NCI-H2227 (cell line): ENCODE measurements at regions not wholly inside any gene's neighbourhood (a gene's known extent, or its start where the extent isn't known, plus 50 kb on each side); places are given as distances from the start of the nearest gene placed in this dataset.
A peak's percentile ranks its signal among the peaks of the same experiment; 100 is the strongest.

ENCODE experiments used
- DNase-seq: peaks from one replicate; lab custom pipeline; 2025; ENCODE audit not compliant: unreplicated experiment; lab: John Stamatoyannopoulos, UW

DNA sequence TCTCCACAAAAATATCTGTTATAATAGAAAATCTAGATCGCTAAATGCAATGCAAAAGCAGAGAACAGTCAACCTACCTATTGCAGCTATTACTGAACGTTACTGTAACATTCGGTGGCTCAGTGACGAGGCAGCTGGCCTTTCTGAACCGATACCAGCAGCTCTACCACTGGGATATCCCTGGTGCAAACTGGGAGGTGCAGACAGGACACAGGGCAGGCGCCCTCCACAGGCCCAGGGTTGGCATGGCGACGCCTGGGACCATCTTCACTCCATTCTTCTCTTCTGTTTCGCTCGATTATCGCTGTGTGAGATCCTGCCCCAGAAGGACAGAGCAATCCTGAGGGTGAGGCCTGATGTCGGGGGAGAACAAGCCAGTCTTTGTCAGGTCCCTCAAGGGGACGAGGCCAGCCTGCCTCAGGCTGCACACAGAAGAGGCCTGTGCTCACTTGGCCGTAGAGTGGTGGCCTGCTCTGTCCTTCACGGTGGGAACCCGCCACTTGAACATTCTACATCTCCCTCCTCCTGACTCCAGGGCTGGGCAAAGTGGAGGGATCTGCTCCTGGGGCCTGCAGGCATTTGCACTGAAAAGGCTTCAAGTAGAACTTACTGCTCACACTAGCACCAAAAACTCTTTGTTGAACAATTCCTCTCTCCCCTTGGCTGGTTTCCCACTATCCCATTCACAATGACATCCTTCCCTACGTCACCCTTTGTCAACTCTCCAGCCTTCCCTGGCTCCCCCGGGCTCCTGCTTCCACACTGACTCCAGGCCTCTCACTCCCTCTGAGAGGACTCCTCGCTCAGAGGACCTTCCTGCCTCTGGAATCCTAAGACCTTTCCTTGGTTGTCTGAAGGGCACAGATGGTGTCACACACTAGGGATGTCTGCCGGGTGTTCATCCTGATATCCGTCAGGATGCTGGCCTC lies 49.7 kb downstream of the CYRIA start:
- DNase-seq: no peak

DNA sequence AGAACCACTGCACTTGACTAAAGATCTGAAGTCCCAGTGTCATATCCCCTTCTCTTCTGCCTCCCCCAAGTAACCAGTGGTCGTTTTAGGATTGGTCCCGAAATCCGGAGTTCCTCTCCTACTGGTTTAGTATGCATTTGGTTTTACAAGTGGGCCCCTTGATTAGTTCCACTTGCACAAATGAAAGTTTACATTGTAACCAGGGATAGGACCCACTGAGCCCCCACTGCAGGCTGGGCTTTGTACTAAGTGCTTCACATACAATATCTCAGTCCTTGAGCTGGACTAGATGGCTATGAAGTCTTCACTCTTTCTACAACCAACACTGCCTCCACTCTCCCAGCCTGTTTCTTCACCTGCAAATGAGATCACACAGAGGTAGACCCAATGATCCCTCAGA lies 50.4 kb downstream of the CYRIA start:
- DNase-seq: no peak

DNA sequence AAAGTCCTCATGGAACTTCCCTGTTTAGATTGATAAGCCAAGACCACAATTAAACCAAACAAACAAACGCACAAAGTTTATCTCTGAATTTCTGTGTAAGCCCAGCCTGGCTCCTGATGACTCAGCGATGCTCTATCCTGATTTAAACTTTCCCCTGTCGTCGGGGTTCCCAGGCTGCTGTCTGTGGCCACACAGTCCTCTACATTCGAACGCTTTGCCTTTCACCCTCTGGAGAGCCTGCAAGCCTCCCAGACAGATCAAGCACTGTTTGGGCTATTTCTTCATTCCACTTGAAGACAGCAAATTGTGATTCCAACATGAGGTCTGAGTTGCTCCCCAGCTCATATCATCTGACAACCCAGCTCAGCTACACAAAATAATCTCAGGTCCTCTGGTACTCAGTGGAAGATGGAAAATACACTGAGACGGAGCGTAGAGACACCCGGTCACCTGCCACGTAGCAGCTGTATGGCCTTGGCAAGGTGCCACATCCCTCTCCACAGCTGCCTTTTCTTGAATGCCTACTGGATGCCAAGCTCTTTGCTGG lies 51.2 kb downstream of the CYRIA start:
- DNase-seq: peak; percentile 16

DNA sequence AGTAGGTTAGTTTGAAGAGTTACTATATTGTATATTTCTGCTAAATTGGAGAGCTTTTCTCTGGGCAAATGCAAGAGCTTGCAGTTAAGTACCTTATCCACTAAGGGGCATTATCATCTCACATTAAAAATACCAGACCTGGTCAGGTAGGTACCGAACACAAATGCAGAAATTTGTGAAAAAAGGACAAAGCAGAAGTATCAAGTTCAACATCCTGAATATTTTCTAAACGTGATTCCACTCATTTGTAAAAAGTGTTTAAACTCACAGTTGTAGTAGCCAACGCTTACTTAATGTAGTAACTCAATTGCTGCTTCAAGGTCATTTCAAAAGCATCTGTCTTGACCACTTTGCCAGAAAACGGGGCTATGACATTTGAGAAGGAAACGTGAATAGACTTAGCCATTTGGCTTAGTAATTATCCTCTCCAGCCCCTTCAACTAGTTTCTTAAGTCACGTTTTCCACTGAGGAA lies 52.1 kb downstream of the CYRIA start:
- DNase-seq: peak; percentile 47

DNA sequence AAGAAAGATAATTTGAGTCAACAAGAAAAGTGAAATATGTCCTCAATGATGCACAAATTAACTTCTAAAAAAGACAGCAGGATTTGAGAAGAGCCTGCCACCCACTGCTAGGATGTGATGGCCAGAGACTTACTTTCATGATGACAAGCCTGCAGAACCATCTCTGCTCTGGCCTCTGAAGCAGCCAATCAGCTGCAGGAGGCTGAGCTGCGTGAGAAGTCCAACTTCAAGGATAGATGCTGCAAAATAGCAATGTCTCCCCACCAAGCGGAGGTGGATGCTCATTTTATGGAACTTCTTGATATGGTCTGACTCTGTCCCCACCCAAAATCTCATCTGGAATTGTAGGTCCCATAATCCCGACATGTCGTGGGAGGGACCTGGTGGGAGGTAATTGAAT lies 53.1 kb downstream of the CYRIA start:
- DNase-seq: no peak

DNA sequence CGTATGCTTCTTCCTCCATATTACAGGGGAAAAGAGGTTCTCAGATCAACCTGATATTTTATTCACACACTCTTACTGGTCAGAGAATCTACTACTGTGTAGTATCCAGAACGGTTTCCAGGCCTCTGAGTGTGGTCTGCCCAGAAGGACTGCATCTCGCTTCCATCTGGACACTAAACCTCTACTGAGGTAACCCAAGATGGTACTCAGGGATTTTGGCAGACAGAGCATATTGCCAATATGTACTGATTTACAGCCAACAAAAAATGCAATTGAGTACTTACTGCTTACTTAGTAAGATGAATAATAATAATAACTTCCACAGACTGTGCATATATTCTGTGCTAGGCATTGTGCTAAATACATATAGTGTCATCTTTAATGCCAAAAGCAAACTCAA lies 55.8 kb downstream of the CYRIA start:
- no peak for DNase-seq

DNA sequence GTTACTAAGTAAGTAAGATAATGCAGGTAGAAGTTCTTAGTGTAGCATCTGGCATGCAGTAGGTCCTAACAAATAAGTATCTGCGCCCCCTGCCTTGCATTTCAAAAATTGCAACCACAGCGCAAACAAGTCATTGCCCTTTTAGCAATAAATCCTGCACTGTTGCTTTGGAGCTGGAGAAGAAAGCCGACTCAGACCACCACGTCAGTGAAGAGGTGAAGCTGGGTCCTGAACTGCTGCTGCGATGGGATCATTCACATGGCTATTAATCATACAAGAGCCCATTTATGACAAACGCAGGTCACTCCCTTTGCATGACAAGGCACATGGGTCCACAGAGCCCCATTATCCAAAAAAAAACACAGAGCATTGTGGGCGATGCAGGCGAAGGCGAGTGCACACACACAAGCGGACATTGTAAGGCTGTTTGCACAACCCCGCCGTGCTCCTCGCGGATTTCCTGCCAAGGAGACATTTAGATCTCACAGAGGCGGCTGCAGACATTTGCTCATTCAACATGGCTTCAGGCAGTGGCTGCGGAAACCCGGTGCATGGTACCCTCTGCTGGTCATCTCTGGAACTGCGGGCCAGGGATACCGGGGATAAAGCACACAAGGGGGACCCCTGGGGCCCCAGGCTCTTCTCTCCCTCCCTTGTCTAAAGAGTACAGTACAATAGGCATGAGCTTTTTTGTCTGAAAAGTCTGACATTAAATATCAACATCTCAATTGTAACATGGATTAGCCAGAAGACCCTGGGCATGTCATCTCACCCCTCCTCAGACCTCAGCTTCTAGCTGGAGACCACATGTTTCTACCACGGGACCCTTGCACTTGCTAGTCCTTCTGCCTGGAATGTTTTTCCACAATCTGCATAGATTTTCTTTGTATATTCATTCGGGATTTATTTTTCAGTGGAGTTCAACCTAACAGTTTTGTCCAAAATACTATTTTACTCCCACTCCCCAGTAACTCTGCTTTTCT lies 56.7 kb downstream of the CYRIA start:
- DNase-seq: peak; percentile 89

DNA sequence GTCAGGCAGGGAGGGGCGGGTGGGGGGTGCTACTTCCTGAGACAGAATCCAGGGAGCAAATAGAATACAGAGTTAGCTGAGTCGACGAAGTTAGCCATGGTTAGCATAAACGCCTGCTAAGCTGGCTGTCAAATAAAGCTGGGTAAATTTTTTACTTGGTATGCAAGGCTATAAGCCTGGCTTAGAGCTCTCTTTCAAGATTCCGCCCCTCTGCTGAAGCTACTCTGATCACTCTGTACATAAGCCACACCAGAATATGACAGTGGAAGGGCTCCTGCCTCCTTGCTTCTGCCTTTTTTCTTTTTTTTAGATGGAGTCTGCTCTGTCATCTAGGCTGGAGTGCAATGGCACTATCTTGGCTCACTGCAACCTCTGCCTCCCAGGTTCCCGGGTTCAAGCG lies 58.3 kb downstream of the CYRIA start:
- DNase-seq: no peak

DNA sequence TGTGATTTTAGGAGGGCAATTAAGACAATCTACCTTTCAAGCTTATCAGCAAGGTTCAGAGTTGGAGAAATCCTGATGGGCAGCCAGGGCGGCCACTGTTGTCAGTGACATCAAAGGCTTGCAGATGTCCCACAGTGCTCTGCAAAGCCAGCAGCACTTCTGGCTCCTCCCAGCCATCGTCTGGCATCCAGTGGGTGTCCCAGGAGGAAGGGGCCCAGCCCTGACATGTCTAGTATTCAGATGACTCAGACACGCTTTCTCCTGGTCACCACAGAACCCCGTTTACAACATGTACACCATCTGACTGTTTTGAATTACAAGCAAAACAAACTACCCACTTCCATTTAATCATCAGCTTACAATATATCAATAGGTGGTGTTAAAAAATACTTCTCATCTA lies 61.4 kb downstream of the CYRIA start:
- DNase-seq: no peak

DNA sequence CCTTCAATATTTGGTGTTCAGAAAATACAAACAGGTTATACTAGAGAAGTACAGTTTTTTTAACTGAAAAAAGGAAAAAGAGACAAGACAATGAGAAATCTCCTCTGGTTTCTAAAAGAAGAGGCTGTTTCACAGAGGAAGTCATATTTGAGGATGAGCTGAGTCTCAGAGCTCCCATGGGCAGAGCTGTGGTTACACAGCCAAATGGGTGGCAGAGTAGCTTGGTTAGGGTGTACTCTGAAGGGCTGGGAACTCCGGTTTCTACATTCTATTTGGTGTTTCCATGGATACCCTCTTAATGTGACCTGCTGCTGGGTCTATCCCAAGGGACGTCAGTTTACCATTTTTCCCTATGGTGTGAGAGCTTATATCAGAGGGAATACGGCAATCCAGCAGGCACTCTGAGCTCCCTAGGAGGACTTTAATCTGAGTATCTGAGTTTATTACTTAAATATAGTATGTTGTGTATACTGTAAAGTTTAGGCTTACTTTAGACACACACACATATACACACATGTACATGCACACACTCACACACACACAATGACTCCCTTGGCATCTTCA lies 74.2 kb downstream of the CYRIA start:
- DNase-seq: no peak

DNA sequence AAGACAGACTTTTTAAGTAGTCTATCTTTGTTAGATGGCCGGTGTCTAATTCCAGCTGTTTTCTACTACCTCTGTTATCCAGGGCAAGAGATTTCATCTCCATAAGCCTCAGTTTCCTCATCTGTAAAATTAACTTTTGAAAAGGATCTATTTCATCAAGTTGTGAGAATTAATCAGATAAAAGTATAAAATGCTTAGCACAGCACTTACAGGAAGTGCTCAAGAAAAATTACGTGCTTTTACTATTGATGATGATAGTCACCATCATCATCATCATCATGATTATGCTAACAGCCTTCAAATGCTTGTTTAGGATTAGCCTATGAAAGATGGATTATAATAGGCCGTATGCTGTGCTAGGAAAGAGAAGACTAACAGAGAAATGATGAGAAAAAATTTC lies 76.2 kb downstream of the CYRIA start:
- DNase-seq: no peak

DNA sequence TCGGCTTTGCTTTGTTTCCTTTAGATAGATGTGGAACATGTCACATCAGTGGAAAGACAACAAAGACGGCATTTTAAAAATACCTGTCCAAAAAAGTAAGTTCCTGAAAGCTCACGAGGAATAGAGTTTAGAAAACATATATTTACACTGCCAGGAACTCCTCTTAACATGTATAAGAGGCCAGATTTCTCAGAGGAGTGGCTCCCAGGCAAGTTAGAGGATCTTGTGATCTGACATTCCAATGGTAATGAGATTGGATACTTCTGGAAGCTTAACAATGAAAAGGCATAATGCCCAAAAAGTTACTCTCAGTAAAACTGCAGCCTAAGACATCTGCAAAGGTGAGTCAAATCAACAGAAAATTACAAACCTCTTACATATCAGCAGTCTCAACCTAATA lies 77.1 kb downstream of the CYRIA start:
- no peak for DNase-seq

DNA sequence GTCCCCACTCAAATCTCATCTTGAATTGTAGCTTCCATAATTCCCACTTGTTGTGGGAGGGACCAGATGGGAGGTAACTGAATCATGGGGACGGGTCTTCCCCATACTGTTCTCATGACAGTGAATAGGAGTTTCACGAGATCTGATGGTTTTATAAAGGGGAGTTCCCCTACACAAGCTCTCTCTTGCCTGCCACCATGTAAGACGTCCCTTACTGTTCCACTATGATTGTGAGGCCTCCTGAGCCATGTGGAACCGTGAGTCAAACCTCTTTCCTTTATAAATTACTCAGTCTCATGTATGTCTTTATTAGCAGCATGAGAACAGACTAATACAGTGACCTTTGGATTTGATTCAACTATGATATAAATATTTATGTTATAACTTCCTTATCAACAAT lies 78.0 kb downstream of the CYRIA start:
- DNase-seq: no peak

DNA sequence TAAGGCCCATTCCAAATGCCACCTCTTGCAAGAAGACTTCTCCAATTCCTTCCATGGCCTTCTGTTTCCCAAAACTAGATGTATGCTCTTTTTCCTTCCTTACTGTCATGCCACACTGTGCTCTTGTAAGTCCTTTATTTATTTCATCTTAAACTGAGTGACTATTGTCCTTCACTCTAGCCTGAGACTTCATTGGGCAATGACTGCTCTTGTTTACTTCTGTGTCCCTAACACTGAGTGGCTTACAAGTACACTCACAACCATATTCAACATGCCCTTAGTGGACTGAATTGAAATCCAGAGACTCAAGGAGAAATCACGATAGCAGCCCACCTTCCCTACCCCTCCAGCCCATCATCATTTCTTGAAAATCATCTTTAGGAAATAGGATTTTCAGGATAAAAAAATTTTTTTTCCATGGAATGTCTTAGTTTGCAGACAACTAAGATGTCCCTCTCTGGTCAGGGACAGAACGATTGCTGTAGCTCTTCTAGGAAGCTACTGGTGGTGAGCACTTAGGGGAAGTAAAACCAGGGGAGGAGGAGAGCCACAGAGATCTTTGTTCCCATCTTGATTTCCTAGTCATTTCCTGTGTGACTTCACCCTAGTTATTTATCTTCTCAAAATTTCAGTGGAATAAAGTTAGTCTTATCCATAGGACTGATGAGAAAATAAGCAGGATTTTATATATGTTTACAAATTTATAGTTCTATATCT lies 80.7 kb downstream of the CYRIA start:
- DNase-seq: no peak

DNA sequence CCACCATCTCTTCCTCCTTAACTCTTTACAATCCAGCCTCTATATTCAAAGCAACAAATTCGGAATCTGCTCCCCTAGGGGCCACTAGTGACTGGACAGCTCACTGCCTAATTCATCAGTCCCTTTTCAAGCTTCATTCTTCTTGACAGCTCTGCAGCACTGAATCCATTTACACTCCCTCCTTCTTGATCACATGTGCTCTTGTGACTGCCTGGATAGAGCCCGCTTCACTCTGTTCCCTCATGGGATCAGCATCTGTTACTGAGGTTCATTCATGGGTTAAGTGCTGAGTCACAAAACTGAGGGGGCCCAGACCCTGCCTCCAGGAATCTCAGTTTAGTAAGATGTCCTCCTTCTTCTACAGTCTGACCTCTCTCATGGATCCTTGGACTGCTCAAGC lies 81.5 kb downstream of the CYRIA start:
- DNase-seq: no peak

DNA sequence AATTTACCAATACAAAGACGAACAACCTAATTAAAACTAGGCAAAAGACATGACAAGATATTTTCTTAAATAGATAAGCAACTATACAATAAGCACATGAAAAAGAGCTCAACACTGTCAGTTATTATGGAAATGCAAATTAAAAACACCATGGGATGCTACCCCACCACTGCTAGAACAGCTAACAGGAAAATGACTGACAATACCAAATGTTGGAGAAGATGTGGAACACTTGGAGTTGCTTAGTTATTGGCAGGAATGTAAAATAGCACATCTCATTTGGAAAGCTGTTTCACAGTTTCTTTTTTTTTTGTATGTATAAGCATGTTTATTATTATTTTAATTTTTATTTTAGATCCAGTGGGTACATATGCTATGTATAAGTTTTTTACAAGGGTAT lies 84.4 kb downstream of the CYRIA start:
- DNase-seq: no peak

DNA sequence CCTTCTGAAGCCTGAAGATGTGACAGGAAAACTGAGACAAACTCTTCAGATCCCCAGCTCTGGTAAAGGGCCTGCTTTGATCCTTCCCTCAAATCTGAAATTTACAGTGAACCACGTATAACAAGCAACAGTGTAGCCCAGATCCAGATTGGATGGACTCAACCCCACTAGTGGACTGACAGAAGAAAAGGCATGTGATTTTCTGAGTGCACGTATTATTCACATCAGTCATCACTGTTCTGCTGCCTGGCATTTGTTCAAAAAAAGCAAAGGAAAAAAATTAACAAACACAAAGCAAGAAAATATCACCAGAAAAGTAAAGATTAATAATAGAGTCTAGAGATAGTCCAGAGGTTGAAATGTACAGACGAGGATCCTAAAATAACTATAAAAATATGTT lies 87.6 kb downstream of the CYRIA start:
- DNase-seq: no peak

DNA sequence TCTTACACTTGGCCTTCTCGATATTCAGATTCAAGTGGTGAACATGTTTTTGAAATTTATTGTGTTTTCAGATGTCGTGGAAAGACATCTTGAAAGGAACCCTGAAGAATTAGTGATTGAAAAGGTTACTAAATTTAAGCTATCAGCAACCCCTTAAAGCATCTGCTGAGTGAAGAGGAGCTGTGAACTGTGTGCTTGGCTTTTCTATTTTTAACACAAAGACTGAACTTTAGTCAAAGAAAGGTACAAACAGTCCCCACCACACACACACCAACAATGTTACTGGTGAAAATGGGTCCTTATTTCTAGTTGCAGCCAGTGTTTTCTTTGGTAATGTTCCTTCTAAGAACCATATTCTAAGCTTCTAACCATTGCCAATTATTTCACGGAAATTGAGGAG lies 95.1 kb downstream of the CYRIA start:
- DNase-seq: no peak

DNA sequence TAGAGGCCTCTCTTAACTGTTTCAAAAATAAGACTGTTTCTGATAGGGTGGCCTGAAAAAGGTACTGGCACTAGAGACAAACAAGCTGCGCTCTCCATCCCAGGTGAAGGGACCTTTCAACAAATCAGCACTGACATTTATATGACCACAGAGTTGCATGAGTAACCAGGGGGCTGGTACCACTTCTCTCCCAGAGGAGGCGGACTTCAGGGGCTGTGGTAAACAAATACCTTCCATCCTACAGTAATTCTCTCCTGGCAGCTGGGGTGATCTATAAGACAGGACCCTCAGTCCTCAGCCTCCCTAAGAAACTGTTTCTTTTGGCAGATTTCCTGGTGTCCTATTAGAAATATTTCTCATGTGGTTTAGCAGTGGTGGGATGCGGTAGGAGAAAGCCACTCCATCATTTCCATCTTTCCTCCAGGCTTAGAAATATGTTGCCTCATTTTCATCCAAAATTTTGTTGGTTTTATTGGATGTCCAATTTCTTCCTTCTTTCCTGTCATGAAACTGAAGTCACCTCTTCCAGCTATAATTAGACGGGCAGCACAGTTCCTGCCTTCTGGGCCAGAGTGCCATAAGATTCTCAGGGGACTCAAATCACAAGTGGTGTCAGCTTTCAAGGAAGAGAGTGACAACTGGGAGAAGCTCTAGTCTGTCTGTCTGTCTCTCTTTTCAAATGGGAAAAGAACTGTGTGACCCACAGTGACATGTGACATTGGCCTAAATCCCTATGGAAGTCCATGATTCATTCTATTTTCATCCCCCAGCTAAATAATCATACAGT lies 96.4 kb downstream of the CYRIA start:
- DNase-seq: no peak

DNA sequence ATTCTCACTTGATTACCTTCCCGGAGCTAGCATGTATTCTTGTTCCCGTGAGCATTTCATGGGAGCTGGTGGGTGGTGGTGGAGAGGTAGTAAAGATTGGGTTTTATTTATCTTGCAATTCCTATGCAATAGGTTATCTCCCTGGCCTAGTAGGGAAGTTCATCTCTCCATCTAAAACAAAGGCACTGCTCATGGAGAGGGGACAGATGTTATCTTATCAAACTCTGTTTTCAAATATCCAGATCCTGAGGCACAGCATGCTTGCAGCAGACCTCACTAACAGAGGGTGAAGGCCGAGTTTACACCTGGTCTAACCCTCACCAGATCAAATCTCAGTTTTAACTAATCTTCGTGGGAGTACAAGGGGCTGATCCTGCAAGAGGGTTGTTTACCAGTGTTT lies 98.9 kb downstream of the CYRIA start:
- no peak for DNase-seq
